ENCODE measurements at regions not wholly inside any gene's neighbourhood (a gene's known extent, or its start where the extent isn't known, plus 50 kb on each side); places are given as distances from the start of the nearest gene placed in this dataset.

DNA sequence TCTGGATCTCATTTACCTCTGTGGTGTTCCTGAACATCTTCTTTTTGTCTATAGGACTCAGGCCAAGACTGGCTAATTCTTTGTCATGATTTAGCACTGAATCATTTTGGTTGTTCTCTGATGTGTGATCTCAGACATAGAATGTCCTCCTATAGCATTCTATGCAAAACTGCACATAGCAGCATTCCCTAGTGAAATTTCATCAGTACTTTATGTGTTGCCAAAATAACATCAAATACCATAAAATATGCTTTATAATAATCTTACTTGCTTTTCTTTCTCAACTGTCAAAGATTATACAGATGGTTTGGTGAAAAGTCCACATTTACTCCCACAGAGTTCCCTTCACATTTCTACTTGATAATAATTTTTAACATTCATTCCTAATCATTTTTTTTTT lies 115.7 kb upstream of the MPDZ start:
- no peaks in the 10 kb centered on the region for H3K36me3 ChIP-seq (ENCODE audit: insufficient read depth, low read length, poor library complexity, severe bottlenecking)
- H3K27me3 ChIP-seq (replicated peaks; ENCODE audit: insufficient read depth, low read depth, low read length, poor library complexity): no peaks in the 10 kb centered on the region
- H3K4me1 ChIP-seq (ENCODE audit: insufficient read depth, low read length, poor library complexity, severe bottlenecking): no peaks in the 10 kb centered on the region
- no peak overlapping the region for H3K4me3 ChIP-seq (ENCODE audit: low read depth, low read length, poor library complexity, severe bottlenecking)
- POLR2A ChIA-PET (ENCODE audit: low non-redundant PET): no interaction called here
- CTCF ChIA-PET: no interaction called here
- intact Hi-C loops (cut with micrococcal nuclease; ENCODE audit: unreplicated experiment): no loop called here
- no TSS peak for BruUV-seq (replicated peaks)
- no peak for DNase-seq (ENCODE audit: low spot score)
- TF ChIP-seq CTCF (conservative IDR thresholded peaks at IDR 0.05; ENCODE audit: low read depth, low read length): no peak
- TF ChIP-seq EZH2 (IDR thresholded peaks at IDR 0.05; ENCODE audit: borderline replicate concordance, low read depth, low read length, poor library complexity, severe bottlenecking): no peak
- H3K9me3 ChIP-seq (ENCODE audit: low read depth, low read length, poor library complexity, severe bottlenecking): no peaks in the 10 kb centered on the region
- H3K27ac ChIP-seq (ENCODE audit: low read depth, low read length, poor library complexity, severe bottlenecking): no peak overlapping the region

DNA sequence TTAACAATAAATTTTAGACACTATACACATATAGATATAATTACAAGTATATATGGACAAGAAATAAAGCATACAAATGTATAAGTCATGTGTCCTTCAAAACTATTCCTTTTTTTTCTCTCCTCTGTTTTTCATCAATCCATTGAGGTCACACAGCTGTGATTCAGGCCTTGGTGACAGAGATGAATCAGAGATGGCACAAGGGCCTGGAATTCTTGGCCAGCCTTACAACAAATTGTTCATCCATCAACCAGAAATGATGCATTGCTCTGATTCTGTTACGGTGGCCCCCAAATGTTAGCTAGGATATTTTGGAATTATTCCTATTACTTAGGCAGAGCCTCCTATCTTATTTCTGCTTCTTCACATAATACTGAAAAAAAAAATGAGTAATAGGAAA lies 108.7 kb upstream of the MPDZ start:
- peaks cover under 1% of the 10 kb centered on the region for H3K4me1 ChIP-seq (ENCODE audit: insufficient read depth, low read length, poor library complexity, severe bottlenecking)
- ChIA-PET POLR2A (ENCODE audit: low non-redundant PET) (no interaction called here), CTCF (no interaction called here)
- intact Hi-C loops (cut with micrococcal nuclease; ENCODE audit: unreplicated experiment): no loop called here
- H3K9me3 ChIP-seq (ENCODE audit: low read depth, low read length, poor library complexity, severe bottlenecking): peaks cover 23% of the 10 kb centered on the region
- no peak for DNase-seq (ENCODE audit: low spot score)
- no peaks in the 10 kb centered on the region for H3K36me3 ChIP-seq (ENCODE audit: insufficient read depth, low read length, poor library complexity, severe bottlenecking)
- no peak overlapping the region for H3K4me3 ChIP-seq (ENCODE audit: low read depth, low read length, poor library complexity, severe bottlenecking)
- no peaks in the 10 kb centered on the region for H3K27me3 ChIP-seq (replicated peaks; ENCODE audit: insufficient read depth, low read depth, low read length, poor library complexity)
- no peak overlapping the region for H3K27ac ChIP-seq (ENCODE audit: low read depth, low read length, poor library complexity, severe bottlenecking)
- TF ChIP-seq EZH2 (IDR thresholded peaks at IDR 0.05; ENCODE audit: borderline replicate concordance, low read depth, low read length, poor library complexity, severe bottlenecking) (no peak), CTCF (conservative IDR thresholded peaks at IDR 0.05; ENCODE audit: low read depth, low read length) (no peak)
- BruUV-seq (replicated peaks): no TSS peak

DNA sequence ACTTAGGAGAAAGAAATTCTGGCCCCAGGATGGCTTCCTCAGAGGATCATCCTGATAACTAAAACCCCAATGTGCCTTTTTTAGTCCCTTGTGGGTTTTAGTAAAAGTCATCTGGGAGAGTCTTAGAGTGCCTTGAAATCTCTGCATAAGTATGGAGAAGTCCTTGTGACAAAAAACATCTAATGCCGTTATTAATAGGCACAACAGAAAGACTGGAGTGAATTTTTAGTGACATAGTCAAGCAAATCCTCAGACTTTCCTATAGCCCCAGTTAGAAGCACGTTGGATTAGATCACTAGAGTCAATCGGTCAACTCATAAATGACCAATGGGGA lies 108.2 kb upstream of the MPDZ start:
- CTCF ChIA-PET: no interaction called here
- intact Hi-C loops (cut with micrococcal nuclease; ENCODE audit: unreplicated experiment): no loop called here
- Histone ChIP-seq H3K9me3 (ENCODE audit: low read depth, low read length, poor library complexity, severe bottlenecking) (peaks cover 23% of the 10 kb centered on the region), H3K27me3 (replicated peaks; ENCODE audit: insufficient read depth, low read depth, low read length, poor library complexity) (no peaks in the 10 kb centered on the region), H3K27ac (ENCODE audit: low read depth, low read length, poor library complexity, severe bottlenecking) (no peak overlapping the region), H3K4me1 (ENCODE audit: insufficient read depth, low read length, poor library complexity, severe bottlenecking) (peaks cover 5% of the 10 kb centered on the region), H3K4me3 (ENCODE audit: low read depth, low read length, poor library complexity, severe bottlenecking) (no peak overlapping the region), H3K36me3 (ENCODE audit: insufficient read depth, low read length, poor library complexity, severe bottlenecking) (no peaks in the 10 kb centered on the region)
- TF ChIP-seq EZH2 (IDR thresholded peaks at IDR 0.05; ENCODE audit: borderline replicate concordance, low read depth, low read length, poor library complexity, severe bottlenecking) (no peak), CTCF (conservative IDR thresholded peaks at IDR 0.05; ENCODE audit: low read depth, low read length) (no peak)
- BruUV-seq (replicated peaks): no TSS peak
- POLR2A ChIA-PET (ENCODE audit: low non-redundant PET): no interaction called here
- DNase-seq (ENCODE audit: low spot score): no peak

All from A673 (cell line).